HG02642 (cell line): ENCODE measurements at regions not wholly inside any gene's neighbourhood (a gene's known extent, or its start where the extent isn't known, plus 50 kb on each side); places are given as distances from the start of the nearest gene placed in this dataset.

ENCODE experiments used
- ATAC-seq: cut with Tn5 transposase; IDR thresholded peaks from one replicate; pipeline ENCODE4 v1.9.1; 2021; ENCODE audit warnings: mild to moderate bottlenecking; ENCODE audit not compliant: unreplicated experiment, poor library complexity

DNA sequence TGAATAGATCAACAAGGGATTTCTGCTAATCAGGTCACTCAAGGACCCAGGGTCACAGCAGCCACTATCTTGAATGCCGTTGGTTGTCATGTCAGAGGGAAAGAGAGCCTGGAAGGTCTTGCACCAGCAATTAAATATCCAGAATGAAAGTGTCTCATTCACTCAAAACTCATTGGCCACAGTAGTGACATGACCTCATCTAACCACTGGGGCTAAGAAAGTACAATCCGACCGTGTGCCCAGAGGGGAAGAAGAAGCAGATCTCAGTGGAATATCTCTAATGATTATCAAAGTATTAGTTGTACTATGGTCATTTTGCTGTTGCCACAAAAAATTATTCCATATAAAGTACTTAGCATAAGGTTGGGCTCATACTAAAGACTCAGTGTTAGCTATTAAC is 210.0 kb downstream of the QDPR start:
- ATAC-seq = no peak

DNA sequence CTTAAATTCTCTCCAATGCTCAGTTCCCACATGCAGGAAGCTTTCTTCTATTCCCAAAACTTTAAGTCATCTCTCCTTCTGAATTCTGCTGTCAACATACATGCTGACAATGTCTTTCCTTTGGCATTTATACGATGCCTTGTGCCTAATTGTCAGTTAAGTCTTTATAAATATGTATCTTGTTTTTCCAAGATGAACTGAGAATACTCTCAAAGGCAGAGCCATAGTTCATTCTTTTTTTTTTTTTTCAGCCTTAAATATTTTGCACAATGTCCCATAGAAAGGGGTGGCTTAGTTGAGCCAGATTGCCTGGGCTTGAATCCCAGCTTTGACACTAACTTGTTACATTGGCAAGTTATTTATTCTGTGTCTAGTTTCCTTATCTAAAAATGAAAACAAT is 210.6 kb downstream of the QDPR start:
- no peak for ATAC-seq

DNA sequence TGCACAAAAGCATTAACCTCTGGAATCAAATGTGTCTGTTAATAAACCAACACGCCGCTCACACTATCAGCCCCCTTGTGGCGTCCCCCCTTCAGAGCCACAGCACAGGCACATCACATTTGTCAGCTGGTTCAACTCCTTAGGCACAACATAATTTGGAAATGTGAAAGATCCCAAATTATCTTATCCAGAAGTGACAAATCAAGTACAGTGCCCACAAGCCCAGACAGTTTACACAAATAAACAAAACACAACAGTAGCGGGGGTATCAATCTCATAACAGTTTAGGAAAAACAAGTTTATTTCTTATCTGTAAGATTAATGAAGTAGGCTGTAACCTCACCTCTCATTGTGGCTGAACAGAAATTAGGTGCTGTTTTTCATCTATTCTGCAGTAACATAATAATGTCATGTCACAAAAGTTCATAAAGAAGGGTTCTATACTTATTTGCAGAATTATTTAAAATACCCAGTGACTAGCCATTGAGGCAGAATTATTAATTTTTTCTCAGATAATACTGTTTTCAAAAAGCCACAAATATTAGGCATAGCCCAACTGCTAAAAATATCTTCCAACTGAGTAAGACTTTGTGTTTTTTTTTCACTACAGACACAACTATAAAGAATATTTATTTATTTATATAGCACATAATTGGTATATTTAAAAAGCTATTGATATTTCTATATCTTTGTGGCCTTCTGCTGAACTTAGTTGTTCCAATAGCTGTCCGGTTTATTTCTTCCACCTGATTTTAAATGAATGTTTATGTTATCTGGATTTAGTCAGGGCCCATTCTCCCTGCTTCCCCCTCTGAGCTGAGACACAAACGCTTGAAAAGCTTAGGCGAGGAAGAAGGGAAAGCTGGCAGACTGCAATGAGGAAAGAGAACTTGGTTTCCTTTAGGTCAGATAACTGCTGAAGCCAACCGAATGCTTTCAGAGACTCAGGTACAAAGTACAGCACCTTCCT is 214.7 kb downstream of the QDPR start:
- no peak for ATAC-seq

DNA sequence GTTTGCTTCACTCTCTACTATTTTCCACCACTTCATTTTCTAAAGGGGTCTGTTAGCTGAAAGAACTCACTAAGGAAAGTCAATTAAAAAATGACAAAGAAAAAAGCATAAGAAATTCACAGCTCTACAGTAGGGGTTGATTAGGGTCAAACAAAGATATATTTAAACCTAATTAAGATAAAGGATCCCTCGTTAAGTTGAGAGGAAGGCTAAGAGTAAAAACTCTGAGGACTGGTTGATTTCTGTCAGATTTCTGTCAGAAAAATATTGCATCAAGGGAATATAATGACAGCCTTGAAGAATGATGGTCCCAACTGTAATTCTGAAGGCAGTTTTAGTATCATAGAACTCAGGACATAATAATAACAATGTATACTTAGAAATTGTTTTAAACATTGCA is 218.0 kb downstream of the QDPR start:
- no peak for ATAC-seq

DNA sequence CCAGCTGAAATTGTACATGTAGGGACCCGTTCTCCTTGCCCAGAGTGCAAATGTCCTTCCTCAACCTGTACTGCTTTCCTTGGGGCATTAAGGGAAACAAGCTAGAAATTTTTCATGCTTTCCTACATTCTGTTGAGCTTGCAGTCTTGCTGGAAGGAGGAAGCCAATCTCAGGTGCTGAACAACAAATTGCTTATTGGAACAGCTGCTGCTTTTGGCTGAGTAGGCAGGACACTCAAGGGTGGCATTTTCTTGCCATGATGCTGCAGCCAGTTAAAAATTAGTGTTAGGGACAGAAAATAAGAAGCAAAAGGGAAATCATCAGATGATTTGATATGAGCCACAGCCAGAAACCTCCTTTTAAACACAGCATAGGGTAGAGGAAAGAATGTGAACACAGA is 223.7 kb downstream of the QDPR start:
- no peak for ATAC-seq

DNA sequence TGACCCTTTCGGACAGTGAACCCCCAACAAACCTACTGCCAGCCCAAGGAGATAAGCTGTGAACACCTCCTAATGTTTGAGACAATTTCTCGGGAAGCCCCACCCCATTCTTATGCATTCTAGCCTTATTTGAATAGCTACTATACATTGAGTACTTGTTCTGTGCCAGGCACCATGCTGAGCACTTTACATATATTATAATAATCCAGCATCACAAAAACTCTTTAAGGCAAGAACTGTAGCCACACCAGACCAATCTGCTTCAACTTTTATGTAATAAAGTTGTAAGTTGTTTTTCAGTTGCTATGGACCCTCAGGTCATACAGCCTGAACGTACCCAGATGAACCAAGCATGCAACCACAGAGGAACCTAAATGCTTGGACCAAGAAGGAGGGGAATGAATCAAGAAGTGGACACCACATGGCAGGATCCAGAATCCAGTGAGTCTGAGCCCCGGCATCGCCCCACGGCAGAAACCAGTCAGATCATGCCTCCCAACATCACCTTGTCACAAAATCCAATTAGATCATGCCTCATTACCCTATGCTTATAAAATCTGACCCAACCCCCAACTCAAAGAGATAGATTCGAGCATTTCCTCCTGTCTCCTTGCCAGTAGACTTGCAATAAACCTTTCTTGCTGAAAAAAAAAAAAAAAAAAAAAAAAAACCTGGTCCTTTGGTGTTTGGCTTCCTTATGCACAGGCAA is 225.0 kb downstream of the QDPR start:
- no peak for ATAC-seq

DNA sequence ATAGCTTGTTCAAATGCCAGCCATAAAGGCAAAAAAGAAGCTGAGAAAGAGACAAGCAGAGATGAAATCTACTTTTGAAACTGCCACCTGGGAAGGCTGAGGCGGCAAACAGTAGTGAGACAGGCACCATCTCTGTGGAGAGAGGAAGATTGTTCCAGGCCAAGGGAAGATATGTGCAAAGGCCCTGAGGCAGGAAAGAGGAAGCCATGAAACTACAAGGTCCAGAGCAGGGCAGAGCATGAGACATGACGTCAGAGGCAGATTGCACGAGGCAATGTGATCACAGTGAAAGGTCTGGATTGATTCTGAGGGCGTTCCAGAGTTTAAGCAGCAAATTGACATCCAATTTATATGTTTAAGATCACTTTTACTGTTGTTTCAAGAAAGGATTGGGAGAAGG is 226.1 kb downstream of the QDPR start:
- ATAC-seq = no peak

DNA sequence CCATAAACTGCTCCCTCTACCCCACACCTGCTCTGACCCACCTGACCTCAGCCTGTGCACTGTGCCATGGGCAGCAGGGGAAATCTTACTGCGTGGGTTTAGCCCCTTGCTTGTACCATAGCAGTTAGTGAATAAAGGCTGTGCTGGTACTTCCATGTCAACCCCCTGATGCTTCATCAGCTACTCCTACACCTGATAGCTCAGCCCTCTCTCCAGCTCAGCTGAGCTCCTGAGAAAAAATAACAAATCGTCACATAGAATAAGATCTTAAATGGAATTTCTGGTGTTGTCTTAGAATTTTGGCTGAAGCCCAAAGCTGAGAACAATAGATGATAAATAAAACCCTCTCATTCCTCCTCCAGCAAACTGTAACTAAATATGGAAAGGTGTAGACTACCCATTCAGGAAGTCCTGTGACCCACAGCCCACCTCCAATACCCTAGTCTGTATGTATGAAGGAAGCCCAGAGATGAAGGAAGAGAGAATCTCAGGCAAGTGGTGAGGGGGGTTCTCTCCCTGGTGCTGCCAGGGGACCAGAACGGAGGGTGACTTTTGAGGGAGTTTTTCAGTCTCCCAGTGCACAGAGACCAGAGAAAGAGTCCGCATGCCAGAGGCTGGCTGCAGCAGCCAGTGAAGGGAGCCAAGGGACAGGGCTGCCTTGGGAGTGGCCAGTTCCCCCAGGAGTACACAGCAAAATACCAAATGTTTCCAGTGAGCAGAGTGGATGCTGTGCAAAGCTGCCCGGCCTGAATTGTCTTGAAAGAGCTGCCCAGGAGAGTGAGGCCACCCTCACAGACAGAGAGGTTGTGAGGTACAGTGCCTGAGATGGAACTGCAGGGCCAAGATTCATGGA is 227.3 kb downstream of the QDPR start:
- no peak for ATAC-seq

DNA sequence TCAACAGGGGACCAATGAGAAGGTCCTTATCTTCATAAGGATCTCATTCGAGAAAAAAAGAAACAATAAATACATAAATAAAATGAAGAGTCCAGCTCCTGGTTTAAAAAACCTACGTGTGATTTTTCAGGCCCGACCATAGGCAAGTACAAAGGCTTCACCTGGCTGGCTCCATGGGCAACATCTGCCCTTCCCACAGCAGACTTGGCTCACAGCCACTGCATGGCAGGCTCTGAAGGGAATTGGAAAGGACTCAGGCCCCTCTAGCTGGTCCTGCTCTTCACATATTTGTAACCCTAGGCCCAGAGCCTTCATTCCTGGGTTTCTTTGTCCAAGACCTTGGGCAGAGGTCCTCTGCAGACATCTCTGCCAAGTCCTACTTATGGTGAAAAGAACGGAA is 228.1 kb downstream of the QDPR start:
- no peak for ATAC-seq

DNA sequence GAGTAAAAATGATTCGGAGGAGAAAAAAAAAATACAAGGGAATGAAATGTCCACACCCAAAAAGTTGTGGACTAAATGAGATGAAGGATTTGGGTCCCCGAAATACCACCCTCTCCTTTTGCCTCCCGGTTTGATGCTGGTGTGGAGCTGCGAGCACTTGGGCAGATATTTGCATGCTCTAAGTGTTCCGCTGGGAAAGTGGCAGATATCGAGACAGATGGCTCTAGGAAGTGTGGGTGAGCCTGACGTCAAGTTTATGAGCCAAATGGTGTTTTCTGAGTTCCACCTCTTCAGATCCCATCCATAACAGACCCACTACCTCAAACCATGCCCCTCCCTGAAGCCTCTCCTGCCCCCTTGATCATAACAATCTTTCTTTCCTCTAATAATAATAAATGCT is 228.6 kb downstream of the QDPR start:
- ATAC-seq = no peak

DNA sequence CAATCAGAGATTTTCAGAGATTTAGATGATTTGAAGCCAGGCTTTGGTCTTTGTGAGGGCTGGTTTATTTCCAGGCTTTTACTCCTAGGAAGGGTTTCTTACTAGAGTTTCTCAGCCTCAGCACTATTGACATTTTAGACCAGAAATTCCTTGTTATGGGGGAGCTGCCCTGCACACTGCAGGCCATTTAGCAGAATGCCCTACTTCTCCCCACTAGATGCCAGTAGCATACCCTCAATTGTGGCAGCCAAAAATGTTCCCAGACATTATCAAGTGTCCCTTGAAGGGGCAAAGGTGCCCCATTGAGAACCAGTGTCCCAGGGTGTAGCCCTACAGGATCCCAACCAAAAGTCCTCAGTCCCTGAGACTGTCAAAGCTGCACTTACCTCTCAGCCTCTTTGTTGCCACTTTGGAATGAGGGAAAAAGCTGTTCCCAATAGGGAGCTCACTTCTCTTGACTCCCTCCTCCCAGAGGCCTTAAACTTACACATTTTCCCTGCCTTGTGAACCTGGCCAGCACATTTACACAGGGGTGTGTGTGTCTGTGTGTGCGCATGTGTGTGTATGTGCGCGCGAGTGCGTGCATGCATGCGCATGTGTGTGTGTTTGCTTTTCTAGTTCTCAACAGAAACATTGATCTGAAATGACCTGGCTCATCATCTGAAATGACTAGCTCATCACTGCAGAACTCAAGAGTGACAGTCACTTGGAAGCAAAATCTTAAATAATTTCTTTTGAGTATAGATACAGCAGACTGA is 231.4 kb downstream of the QDPR start:
- ATAC-seq = no peak

DNA sequence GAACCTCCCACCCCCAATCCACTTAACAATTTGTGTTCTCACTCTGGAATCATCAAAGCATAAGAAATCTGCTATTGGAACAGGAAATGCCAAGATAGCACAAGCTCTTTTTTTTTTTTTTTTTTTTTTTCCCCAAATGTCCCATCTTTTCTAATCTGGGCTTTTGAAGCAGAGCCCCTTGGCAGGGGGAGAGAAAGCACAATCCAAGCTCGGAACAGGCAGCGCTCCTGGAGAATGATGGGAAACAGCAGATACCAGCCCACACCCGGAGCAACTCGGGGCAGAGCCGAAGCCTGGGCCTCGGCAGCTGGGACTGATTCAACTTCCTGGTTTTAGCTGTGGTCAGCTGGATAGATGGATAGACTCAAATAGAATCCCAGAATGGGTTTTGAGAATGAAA is 235.1 kb downstream of the QDPR start:
- no peak for ATAC-seq

DNA sequence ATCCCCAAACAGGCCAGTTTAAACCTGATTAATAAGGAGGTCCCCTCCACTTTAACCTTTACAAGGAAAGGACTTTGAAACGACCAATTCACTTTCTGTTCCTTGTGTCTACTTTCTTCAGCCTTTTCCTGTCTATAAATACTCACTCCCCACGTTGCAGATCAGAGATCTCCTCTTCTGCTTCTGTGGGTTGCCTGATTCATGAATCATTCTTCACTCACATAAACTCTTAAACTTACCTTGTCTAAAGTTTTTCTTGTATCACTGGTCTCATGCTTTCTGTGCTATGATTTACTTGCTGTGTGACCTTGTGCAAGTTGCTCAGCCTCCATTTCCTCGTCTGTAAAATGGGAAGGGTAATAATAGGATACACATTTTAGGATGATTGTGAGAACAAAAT is 236.1 kb downstream of the QDPR start:
- no peak for ATAC-seq

DNA sequence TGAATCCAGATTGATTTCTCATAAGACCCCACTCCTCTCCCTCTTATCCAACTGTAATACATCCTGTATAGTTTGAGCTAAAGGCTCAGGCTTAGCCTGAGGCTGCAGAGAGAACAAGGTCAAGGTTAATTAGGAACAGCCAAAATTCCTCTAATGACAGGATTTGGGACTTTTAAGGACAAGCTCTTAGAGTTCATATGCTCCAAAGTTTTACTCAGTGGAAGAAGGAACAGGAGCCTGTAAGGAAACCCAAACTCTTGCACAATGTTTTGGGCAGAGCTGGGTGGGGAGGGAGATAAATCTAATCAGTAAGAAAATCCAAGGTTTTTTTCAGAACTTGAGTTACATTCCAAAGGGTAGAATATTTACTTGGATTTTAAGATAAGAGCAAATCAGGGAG is 238.8 kb downstream of the QDPR start:
- ATAC-seq = no peak

DNA sequence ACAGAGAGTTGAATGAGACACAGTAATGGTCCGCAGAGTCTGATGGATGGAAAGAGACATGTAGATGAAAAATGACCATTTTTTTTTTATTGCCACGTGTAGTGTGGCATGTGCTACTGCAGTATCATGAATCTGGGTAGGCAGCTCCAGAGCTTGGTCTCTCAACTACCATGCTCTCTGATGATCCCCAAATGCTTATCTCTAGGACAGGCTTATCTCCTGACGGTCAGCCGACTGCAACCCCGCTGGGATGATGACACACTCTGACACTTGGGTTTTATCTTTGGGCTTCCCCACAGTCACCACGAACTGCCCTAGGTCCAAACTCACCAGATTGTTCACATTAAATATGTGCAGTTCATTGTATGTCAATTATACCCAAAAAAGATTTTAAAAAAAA is 239.7 kb downstream of the QDPR start:
- ATAC-seq = no peak

DNA sequence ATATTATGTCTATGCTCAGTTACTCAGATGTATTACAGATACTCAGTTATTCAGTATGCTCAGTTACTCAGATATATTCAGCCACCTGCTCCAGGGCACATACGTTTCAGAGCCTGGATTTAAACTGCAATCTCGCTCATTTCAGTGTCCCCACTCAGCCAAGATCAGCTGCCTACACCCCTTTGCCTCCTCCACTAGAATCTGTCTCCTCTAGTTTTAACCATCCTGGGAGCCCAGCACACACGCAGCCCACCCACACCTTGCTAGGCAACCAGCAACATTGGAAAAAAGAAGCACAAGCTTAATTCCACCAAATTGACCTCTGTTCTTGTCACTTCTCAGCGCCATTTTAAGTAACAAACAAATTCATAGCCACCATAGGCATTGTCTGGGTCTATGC is 246.2 kb downstream of the QDPR start:
- no peak for ATAC-seq

DNA sequence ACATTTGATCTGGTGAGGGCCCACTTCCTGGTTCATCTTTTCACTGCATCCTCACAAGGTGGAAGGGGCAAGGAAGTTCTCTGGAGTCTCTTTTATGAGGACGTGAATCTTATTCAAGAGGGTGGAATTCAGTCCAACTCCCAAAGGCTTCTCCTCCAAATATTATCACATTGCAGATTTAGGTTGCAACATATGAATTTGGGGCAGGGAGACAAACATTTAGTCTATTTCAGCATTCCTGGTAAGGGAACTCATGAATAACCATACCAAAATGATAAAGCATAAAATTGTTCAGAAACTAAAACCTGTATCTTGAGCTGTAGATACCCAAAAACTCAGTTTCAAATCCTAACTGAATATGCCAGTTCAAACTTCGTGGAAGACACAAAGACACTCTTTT is 246.8 kb downstream of the QDPR start:
- no peak for ATAC-seq

DNA sequence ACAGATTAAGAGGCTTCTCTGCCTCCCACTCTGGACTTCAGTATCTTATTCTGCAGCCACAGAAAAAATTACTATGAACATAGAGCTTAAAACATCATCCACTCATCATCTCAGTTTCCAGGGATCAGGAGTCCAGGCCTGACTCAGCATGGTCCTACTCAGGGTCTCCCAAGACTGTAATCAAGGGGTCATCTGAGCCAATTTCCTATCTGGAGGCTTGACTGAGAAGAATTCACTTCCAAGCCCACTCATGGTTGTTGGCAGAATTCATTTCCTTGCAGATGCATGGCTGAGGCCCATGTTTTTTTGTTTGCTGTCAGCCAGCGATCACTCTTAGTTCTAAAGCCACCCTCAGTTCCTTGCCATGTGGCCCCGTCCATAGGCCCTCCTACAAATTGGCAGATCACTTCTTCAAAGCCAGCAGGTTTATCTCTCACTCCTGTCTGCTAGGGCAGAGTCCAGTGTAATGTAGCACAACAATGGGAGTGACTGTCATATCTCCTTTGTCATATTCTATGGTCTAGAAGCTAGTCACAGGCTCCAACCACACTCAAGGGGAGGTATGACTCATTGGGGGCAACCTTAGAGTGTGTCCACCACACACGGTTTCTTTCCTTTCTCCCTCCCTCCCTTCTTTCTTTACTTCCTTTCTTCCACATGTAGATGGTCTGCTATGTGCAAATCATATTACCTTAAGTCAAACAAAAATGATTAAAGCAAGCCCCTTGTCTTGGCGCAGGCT is 251.6 kb downstream of the QDPR start:
- ATAC-seq = no peak

DNA sequence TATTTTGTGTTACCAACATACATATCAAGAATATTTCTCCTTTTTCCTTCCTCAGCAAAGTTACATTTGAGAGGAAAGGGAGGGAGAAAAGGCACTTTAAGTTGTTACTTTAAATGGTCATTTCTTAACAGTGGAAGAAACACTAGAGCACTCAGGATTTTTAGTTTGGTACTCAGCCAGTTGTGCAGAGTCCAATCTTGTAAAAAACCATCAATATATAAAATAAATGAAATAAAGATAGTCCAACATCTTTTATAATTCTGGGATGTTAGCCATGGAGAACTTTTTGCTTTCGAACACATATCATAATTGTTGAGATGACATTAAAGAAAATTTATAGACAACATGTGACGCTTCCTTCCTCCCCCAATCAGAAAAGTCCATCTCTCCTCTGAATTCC is 253.8 kb downstream of the QDPR start:
- ATAC-seq = no peak
